Neural progenitor cell (in vitro differentiated cells): ENCODE measurements at regions not wholly inside any gene's neighbourhood (a gene's known extent, or its start where the extent isn't known, plus 50 kb on each side); places are given as distances from the start of the nearest gene placed in this dataset.

Experiments used
- DNase-seq: peaks from one replicate; pipeline ENCODE4 v3.0.0-alpha.2; 2016; ENCODE audit warnings: low spot score
- H2AFZ ChIP-seq: fragments of 200-600 bp; sonication (generic); replicated peaks from 2 replicates; pipeline ENCODE4 v1.6.1; 2016; ENCODE audit warnings: antibody characterized with exemption
- H3F3A ChIP-seq: fragments of 200-600 bp; sonication (generic); 2 replicates; pipeline ENCODE4 v1.6.1; 2016; ENCODE audit warnings: antibody characterized with exemption, low read depth
- H3K27ac ChIP-seq: fragments of 200-600 bp; sonication (generic); 2 replicates; pipeline ENCODE4 v1.5.1; 2016; ENCODE audit warnings: mild to moderate bottlenecking
- H3K27me3 ChIP-seq: fragments of 200-600 bp; sonication (generic); 2 replicates; pipeline ENCODE4 v1.6.1; 2016; ENCODE audit warnings: mild to moderate bottlenecking, moderate library complexity
- H3K36me3 ChIP-seq: fragments of 200-600 bp; sonication (generic); 2 replicates; pipeline ENCODE4 v1.5.1; 2016
- H3K4me1 ChIP-seq: fragments of 200-600 bp; sonication (generic); 2 replicates; pipeline ENCODE4 v1.6.1; 2016; ENCODE audit warnings: mixed run types
- H3K4me2 ChIP-seq: fragments of 200-600 bp; sonication (generic); 2 replicates; pipeline ENCODE4 v1.6.1; 2016
- H3K4me3 ChIP-seq: fragments of 200-600 bp; sonication (generic); 2 replicates; pipeline ENCODE4 v1.5.1; 2016
- H3K79me2 ChIP-seq: fragments of 200-600 bp; sonication (generic); 2 replicates; pipeline ENCODE4 v1.6.1; 2016; ENCODE audit warnings: low read depth
- H3K9ac ChIP-seq: fragments of 200-600 bp; sonication (generic); 2 replicates; pipeline ENCODE4 v1.6.1; 2016
- H3K9me3 ChIP-seq: fragments of 200-600 bp; sonication (generic); 2 replicates; pipeline ENCODE4 v1.5.1; 2016; ENCODE audit warnings: low read depth
- H4K20me1 ChIP-seq: fragments of 200-600 bp; sonication (generic); 2 replicates; pipeline ENCODE4 v1.6.1; 2016; ENCODE audit warnings: low read depth
- H3K27ac Mint-ChIP-seq: 3 replicates; pipeline ENCODE4 v1.8.0; 2021; ENCODE audit warnings: mixed read lengths
- H3K27me3 Mint-ChIP-seq: 2 replicates; pipeline ENCODE4 v1.8.0; 2022; ENCODE audit warnings: low read depth, mild to moderate bottlenecking, inconsistent platforms, moderate library complexity, mixed read lengths; ENCODE audit not compliant: insufficient read depth
- H3K36me3 Mint-ChIP-seq: 3 replicates; pipeline ENCODE4 v1.8.0; 2021; ENCODE audit warnings: mixed read lengths
- H3K4me1 Mint-ChIP-seq: 3 replicates; pipeline ENCODE4 v1.8.0; 2021; ENCODE audit warnings: mixed read lengths
- H3K4me3 Mint-ChIP-seq: 3 replicates; pipeline ENCODE4 v1.8.0; 2021; ENCODE audit warnings: mild to moderate bottlenecking, moderate library complexity, mixed read lengths
- H3K9me3 Mint-ChIP-seq: 3 replicates; pipeline ENCODE4 v1.8.0; 2020; ENCODE audit warnings: mixed read lengths
- EZH2 ChIP-seq: fragments of 200-600 bp; sonication (generic); IDR thresholded peaks from 2 replicates; pipeline ENCODE4 v1.6.1; 2017; ENCODE audit warnings: antibody characterized with exemption, mild to moderate bottlenecking, moderate library complexity
- EZH2phosphoT487 ChIP-seq: fragments of 200-600 bp; sonication (generic); IDR thresholded peaks from 2 replicates; pipeline ENCODE4 v1.6.1; 2017; ENCODE audit warnings: antibody characterized with exemption
- TF ChIP-seq, protein P1 (sequence below): fragments of 200-600 bp; sonication (generic); IDR thresholded peaks from 2 replicates; pipeline ENCODE4 v1.5.1; 2017; ENCODE audit warnings: antibody characterized with exemption, mild to moderate bottlenecking

DNA sequence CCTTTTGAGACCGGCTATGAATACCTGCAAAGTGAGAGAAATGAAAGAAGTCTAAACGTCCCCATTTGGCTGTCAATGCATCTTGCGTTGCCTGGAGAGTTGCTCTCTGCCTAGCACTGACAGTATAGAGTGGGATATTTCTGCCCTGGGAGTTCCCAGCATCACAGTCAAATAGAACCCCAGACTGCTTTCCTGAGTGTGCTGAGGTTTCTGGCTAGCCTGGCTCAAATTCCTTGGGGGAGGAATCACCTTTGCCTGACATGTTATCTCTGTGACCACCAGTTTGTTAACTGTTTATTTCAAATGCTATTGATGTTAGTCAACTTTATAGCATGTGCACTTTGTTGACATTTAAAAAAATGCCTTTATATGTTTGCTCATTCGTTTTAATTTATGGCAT, 212.0 kb upstream of the FAM78B start:
- Mint-ChIP-seq H3K27me3 (no peaks in the 10 kb centered on the region), H3K4me3 (no peak overlapping the region), H3K36me3 (no peaks in the 10 kb centered on the region), H3K4me1 (peaks cover 11% of the 10 kb centered on the region), H3K27ac (no peak overlapping the region), H3K9me3 (no peaks in the 10 kb centered on the region)
- Histone ChIP-seq H3K4me3 (no peak overlapping the region), H4K20me1 (no peaks in the 10 kb centered on the region), H2AFZ (no peak overlapping the region), H3K27ac (no peak overlapping the region), H3K79me2 (no peaks in the 10 kb centered on the region), H3K4me2 (no peak overlapping the region), H3K4me1 (peaks cover 8% of the 10 kb centered on the region), H3K9ac (no peak overlapping the region), H3K9me3 (no peaks in the 10 kb centered on the region), H3K27me3 (no peaks in the 10 kb centered on the region), H3F3A (no peaks in the 10 kb centered on the region), H3K36me3 (no peaks in the 10 kb centered on the region)
- TF ChIP-seq EZH2 = no peak
- TF ChIP-seq, protein P1, sequence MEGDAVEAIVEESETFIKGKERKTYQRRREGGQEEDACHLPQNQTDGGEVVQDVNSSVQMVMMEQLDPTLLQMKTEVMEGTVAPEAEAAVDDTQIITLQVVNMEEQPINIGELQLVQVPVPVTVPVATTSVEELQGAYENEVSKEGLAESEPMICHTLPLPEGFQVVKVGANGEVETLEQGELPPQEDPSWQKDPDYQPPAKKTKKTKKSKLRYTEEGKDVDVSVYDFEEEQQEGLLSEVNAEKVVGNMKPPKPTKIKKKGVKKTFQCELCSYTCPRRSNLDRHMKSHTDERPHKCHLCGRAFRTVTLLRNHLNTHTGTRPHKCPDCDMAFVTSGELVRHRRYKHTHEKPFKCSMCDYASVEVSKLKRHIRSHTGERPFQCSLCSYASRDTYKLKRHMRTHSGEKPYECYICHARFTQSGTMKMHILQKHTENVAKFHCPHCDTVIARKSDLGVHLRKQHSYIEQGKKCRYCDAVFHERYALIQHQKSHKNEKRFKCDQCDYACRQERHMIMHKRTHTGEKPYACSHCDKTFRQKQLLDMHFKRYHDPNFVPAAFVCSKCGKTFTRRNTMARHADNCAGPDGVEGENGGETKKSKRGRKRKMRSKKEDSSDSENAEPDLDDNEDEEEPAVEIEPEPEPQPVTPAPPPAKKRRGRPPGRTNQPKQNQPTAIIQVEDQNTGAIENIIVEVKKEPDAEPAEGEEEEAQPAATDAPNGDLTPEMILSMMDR = no peak
- no peak for TF ChIP-seq EZH2phosphoT487
- DNase-seq = no peak

DNA sequence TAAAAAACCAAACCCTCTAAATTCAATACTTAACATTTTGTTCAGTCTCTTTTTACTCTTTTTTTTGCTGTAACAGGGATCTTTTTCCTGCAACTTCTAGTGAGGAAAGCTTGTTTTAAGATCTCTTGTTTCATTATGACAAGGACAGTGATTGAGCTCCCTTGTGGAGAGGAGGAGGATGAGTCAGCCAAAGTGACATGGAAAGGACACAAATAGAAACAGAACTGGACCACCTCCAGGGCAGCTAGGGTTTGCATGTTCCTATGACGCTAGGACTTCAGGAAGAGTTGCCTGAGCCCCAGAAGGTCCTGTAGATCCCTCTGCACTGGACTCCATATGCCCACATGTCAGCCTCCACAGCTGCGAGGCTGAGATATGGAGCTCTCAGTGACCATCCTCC, 212.6 kb upstream of the FAM78B start:
- Histone ChIP-seq H4K20me1 (no peaks in the 10 kb centered on the region), H3F3A (no peaks in the 10 kb centered on the region), H3K79me2 (no peaks in the 10 kb centered on the region), H3K4me2 (no peak overlapping the region), H2AFZ (no peak overlapping the region), H3K9ac (no peak overlapping the region), H3K27me3 (no peaks in the 10 kb centered on the region), H3K9me3 (no peaks in the 10 kb centered on the region), H3K27ac (no peak overlapping the region), H3K4me3 (no peak overlapping the region), H3K4me1 (peaks cover 8% of the 10 kb centered on the region), H3K36me3 (no peaks in the 10 kb centered on the region)
- DNase-seq = no peak
- Mint-ChIP-seq H3K27ac (no peak overlapping the region), H3K9me3 (no peaks in the 10 kb centered on the region), H3K36me3 (no peaks in the 10 kb centered on the region), H3K4me3 (no peak overlapping the region), H3K4me1 (peaks cover 13% of the 10 kb centered on the region), H3K27me3 (no peaks in the 10 kb centered on the region)
- TF ChIP-seq, protein P1 = no peak
- TF ChIP-seq EZH2phosphoT487 = no peak
- TF ChIP-seq EZH2 = no peak

DNA sequence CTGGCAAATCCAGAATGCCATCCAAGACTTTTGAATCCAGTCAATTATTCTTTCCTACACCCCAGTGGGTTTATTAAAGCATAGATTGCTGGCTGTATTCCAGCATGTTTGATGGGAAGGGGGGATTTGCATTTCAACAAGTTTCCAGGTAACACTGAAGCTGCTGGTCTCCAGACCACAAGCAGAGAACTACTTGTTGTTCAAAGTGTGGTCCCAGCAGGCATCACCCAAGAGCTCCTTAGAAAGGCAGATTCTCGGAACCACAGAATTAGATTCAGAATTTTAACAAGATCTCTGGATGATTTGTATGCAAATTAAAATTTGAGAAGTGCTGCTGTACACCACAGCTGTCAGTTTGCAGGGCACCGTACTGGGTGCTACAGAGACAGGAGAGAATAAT, 216.3 kb upstream of the FAM78B start:
- DNase-seq = no peak
- H3K27me3 ChIP-seq = no peaks in the 10 kb centered on the region
- no peak overlapping the region for H2AFZ ChIP-seq
- no peak overlapping the region for H3K27ac Mint-ChIP-seq
- no peak overlapping the region for H3K4me3 ChIP-seq
- peaks cover 13% of the 10 kb centered on the region for H3K4me1 Mint-ChIP-seq
- no peak overlapping the region for H3K4me2 ChIP-seq
- no peaks in the 10 kb centered on the region for H4K20me1 ChIP-seq
- peaks cover 20% of the 10 kb centered on the region for H3F3A ChIP-seq
- peaks cover 23% of the 10 kb centered on the region for H3K4me1 ChIP-seq
- TF ChIP-seq, protein P1 = no peak
- TF ChIP-seq EZH2phosphoT487 (no peak), EZH2 (no peak)
- no peaks in the 10 kb centered on the region for H3K79me2 ChIP-seq
- H3K9ac ChIP-seq = no peak overlapping the region
- no peak overlapping the region for H3K4me3 Mint-ChIP-seq
- no peaks in the 10 kb centered on the region for H3K36me3 ChIP-seq
- H3K27me3 Mint-ChIP-seq = peaks cover 2% of the 10 kb centered on the region
- H3K9me3 Mint-ChIP-seq = no peaks in the 10 kb centered on the region
- no peaks in the 10 kb centered on the region for H3K36me3 Mint-ChIP-seq
- H3K27ac ChIP-seq = no peak overlapping the region
- H3K9me3 ChIP-seq = no peaks in the 10 kb centered on the region
